Motor neuron (in vitro differentiated cells): ENCODE measurements at regions not wholly inside any gene's neighbourhood (a gene's known extent, or its start where the extent isn't known, plus 50 kb on each side); places are given as distances from the start of the nearest gene placed in this dataset.
A peak's percentile ranks its signal among the peaks of the same experiment; 100 is the strongest.

Source experiments
- ATAC-seq, 8 experiments: fragments of 200-7000 bp; cut with Tn5 transposase; replicated peaks in 6 of 8; 2 replicates each; pipeline ENCODE4 v1.8.0; 2021; ENCODE audit warnings: mild to moderate bottlenecking in 8 of 8, moderate library complexity in 8 of 8
- H3K27ac ChIP-seq, 2 donors: fragments of 250-450 bp; sonication (Bioruptor Pico); 2 replicates each; pipeline ENCODE4 v1.9.0; 2021; ENCODE audit warnings: antibody characterized with exemption in 2 of 2, mild to moderate bottlenecking in 2 of 2, moderate library complexity in 1 of 2
- H3K4me1 ChIP-seq, 2 donors: fragments of 250-450 bp; sonication (Bioruptor Pico); replicated peaks in 1 of 2; 2 replicates each; pipeline ENCODE4 v1.6.1; 2021; ENCODE audit warnings: antibody characterized with exemption in 2 of 2, mild to moderate bottlenecking in 2 of 2, moderate library complexity in 1 of 2
- H3K4me3 ChIP-seq, 5 donors: fragments of 250-450 bp; sonication (Bioruptor Pico); 2 replicates each; pipeline ENCODE4 v1.9.0; 2021; ENCODE audit warnings: antibody characterized with exemption in 5 of 5, mild to moderate bottlenecking in 5 of 5, moderate library complexity in 4 of 5
- WGBS, 10 experiments: fragments of 450-650 bp; shearing (Covaris generic); methylation state at CpG; one replicate each; pipeline ENCODE4 v1.0.0; 2022; 5-methylcytosine and 5-hydroxymethylcytosine counted together
- in situ Hi-C, 9 experiments: fragments of 400-800 bp; cut with MboI; loops; one replicate each; pipeline ENCODE4 v1.15.0; 2021; ENCODE audit warnings: low sequenced_read_pairs in 9 of 9, low pct_unique_long_range_greater_than_20kb in 2 of 9; ENCODE audit not compliant: unreplicated experiment in 9 of 9

DNA sequence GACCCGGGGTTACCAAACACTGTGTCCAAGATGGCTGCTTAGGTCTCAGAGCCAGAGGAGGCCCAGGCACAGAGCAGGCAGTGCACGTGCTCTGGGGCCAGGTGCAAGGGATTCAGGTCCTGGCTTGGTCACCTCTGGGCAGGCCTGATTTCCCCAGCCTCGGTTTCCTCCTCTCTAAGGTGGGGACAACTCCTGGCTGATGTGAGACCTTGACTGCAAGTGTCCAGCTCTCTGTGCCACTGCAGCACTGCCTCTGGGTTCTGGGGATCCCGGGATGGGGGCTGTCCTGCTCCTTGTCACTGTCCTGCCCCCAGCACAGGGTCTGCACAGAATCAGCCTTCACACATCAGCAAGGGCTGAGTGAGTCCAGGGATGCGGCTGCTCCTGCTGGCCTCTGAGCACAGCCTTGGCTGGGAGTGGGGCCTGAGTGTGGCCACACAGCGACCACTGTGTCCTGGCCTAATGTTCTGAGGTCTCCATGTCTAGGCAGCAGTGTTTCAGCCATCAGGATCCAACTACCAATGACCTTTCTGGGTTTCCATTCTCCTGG, 170.2 kb upstream of the HDAC4 start:
- H3K4me3 ChIP-seq = no peak overlapping the region
- no peaks in the 10 kb centered on the region for H3K4me1 ChIP-seq
- in situ Hi-C loops = no loop called here
- ATAC-seq = no peak
- WGBS, 10 experiments = 29 to 90% (median 60%) methylated on average over 1 to 2 of the region's 6 CpGs; no CpG with 5 or more reads in 6 of the 10 experiments
- no peak overlapping the region for H3K27ac ChIP-seq

DNA sequence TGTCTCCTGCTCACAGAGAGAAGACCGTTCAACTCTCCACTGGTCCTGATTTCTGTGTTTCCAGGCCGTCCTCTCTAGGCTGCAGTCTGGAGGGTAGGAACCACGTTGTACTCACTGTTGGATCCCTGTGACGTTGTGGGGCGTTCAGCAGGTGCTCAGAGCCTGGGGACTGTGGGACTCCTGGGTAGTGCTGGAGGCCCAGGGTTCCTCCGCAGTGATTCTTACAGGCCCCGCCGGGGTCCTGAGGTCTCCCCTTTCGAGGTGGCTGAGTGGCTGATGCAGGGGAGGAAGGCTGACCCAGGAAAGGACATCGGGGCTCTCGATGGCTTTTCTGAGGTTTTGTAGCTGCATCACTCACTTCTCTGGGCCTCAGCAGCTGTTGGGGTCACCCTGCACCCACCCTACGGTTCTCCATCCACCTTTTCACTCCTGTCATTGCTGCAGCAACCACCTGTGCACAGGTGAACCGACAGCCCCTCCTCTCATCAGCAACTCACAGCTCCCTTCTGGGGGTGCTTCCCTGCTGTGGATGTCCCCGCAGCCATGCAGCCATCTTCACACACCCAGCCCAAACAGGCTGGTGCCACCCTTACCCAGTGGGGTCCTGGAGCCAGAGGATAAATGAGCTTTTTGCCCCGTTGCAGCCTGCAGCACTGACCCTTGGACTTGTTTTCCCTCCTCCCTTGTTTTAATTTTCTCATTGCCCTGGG, 169.6 kb upstream of the HDAC4 start:
- no peak overlapping the region for H3K4me3 ChIP-seq
- WGBS, 10 experiments = 20 to 83% (median 63%) methylated on average over 1 to 9 of the region's 15 CpGs; no CpG with 5 or more reads in 3 of the 10 experiments
- H3K4me1 ChIP-seq = no peaks in the 10 kb centered on the region
- in situ Hi-C loops = no loop called here
- H3K27ac ChIP-seq = no peak overlapping the region
- ATAC-seq = no peak

DNA sequence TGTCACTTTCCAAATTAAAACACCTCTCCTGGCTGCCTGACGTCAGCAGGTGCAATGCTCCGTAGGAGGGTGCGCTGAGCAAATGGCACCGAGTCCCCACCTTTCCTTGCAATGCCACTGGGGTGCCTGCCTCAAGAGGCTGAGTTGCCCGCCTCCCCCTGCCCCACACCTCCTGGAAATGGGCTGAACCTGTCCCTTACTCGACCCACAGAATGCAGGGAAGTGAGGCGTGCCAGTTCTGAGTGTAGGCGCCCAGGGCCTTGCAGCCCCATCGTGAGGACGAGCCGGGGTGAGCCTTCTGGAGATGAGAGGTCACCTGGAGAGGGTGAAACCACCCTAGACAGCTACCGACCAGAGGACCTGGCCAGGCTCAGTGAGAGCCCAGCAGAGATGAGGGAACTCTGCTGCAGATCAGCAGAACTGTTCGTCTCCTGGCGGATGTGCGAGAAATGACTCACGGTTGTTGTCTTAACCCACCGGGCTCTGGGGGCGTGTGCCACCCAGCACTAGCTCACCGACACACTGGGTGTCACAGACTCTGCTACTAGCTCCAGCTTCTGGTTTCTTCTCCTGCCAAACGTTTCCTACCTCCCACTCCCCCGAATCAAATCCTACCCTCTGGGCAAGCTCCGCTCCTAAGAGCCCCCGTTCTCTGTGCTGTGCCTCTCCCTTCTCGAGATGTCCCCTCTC, 168.7 kb upstream of the HDAC4 start:
- H3K27ac ChIP-seq = no peak overlapping the region
- in situ Hi-C loops = no loop called here
- H3K4me1 ChIP-seq = peaks cover 0 to 4% of the 10 kb centered on the region in 2 donors
- ATAC-seq = no peak
- H3K4me3 ChIP-seq = no peak overlapping the region
- WGBS, 10 experiments = 37 to 100% (median 57%) methylated on average over 1 to 13 of the region's 24 CpGs; no CpG with 5 or more reads in 5 of the 10 experiments

DNA sequence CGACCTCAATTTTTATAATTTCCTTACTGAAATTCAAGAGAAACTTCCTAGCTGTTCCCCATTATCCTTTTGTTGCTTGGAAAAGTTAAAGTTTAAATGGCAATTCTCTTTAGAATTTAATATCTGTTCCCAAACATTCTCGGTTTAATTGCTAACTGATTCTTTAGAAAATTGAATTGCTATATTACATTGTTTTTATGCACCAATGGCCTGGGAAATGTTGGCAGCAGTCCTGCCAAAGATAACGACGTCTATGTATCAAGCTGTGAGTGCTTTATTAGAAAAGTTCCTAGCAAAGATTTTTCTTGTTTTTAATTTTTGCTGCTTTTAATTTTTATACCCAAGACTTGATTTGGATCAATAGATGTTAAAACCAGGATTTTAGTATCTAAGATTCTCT, 167.8 kb upstream of the HDAC4 start:
- no peak for ATAC-seq
- H3K27ac ChIP-seq = no peak overlapping the region
- H3K4me1 ChIP-seq = peaks cover 0 to 4% of the 10 kb centered on the region in 2 donors
- H3K4me3 ChIP-seq = no peak overlapping the region
- in situ Hi-C loops = no loop called here
- 0 to 93% (median 51%) methylated on average over 1 to 4 of the region's 4 CpGs for WGBS, 10 experiments

DNA sequence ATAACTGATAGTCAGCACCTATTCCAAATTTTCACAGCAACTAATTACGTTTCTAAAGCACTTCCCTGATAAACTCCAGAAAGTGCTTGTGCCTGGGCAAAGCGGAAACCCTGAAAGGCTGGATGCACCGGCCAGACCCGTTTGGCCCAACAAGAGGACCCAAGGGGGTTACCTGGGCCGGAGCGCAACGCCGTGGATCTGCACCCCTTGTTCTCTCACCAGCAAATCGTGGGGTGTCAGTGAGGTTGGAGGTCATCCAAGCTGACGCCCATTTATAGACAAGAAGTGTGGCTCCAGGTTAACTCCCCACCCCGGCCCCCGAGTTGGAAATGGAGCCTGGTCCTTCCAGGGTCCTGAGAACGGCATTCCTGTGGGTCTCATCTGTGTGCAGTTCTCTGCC, 167.0 kb upstream of the HDAC4 start:
- in situ Hi-C loops = no loop called here
- no peak overlapping the region for H3K4me3 ChIP-seq
- H3K4me1 ChIP-seq = peaks cover 0 to 4% of the 10 kb centered on the region in 2 donors
- 0 to 88% (median 74%) methylated on average over 1 to 7 of the region's 13 CpGs; no CpG with 5 or more reads in 3 of the 10 experiments for WGBS, 10 experiments
- ATAC-seq = no peak
- no peak overlapping the region for H3K27ac ChIP-seq

DNA sequence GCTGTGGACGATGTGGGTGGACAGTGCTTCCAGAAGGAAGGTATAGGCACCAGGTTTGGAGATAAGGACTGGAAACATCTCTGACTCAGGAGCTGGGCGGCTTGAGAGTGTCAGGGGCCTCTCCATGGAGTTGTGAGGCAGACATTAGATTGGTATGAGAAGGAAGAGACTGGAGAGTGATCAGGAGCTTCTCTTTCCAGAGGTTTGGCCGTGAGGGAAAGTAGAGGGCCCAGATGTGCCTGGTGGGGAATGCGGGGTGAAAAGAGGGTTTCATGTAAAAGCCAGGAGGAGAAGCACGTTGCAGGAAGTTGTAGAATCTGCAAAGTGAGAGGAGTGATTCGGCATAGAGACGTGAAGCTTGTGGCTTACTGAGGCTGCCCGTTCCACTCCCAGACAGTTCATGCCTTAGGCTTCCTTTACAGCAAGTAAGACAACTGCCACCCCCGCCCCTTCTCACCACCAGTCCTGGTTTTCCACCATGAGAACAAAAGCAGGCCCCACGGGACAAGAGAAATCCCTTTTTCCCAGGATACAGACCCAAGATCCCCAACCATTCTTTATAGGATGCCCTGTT, 166.3 kb upstream of the HDAC4 start:
- in situ Hi-C loops = no loop called here
- Histone ChIP-seq H3K4me3 (no peak overlapping the region), H3K27ac (no peak overlapping the region), H3K4me1 (peaks cover 0 to 4% of the 10 kb centered on the region in 2 donors)
- WGBS, 10 experiments = 0 to 100% (median 67%) methylated on average over 1 to 4 of the region's 10 CpGs; no CpG with 5 or more reads in 1 of the 10 experiments
- ATAC-seq = no peak

DNA sequence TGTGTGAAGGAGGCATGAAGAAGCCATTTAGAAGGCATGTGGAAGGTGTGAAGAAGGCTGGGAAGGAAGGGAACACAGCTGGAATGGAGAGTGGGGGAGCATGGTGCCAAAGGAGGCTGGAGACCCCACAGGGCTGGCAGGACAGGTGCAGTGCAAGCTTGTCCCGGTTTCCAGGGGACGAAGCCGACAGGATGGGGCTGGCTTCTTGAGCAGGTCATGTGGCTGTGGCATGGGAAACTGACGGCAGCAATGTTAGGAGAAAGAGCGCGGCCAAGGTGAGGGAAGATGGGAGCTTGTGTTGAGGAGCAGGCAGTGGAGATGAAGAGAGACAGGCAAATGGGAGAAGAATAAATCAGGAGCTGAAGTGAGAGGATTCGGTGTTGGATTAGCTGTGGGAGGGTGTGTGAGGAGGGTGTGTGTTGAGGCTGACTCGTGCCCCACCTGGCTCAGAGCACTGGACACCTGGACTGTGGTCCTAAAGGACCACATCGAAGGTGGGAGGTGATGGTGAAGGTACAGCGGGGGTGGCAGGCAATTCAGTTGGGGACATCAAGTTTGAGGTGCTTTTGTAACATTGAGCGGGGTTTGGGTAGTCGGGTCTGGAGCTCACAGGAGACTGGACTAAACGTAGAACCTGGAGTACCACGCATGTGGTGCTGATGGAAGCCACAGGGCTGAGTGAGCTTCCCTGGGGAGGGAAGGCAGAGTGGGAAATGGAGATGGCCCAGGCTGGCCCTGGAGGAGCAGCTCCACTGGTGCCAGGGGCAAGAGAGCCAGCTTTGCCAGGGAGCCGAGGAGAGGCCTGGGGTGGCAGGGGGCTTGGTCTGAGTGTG, 165.6 kb upstream of the HDAC4 start:
- H3K27ac ChIP-seq = no peak overlapping the region
- H3K4me3 ChIP-seq = no peak overlapping the region
- H3K4me1 ChIP-seq = peaks cover 0 to 4% of the 10 kb centered on the region in 2 donors
- in situ Hi-C loops = no loop called here
- no peak for ATAC-seq
- 51 to 100% (median 85%) methylated on average over 3 to 10 of the region's 15 CpGs; no CpG with 5 or more reads in 1 of the 10 experiments for WGBS, 10 experiments

DNA sequence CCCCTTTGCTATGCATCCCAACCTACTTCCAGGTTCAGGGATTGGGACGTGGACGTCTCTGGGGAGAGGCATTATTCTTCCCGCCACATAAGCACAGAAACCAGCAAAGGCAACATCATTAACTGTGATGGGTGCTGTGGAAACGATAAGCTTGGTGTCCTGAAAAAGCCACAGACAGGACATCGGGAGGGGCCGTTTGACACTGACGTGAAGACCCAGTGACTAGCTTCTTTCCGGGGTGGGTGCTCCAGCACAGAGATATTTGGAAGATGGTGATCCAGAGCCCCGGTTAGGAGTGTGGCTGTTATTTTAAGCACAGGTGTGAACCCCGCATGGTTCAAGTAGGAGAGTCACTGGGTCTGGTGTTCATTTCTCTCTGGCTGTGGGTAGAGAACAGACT, 163.8 kb upstream of the HDAC4 start:
- H3K4me3 ChIP-seq = no peak overlapping the region
- 40 to 100% (median 81%) methylated on average over 2 to 7 of the region's 10 CpGs; no CpG with 5 or more reads in 2 of the 10 experiments for WGBS, 10 experiments
- in situ Hi-C loops = no loop called here
- ATAC-seq = no peak
- no peak overlapping the region for H3K27ac ChIP-seq
- H3K4me1 ChIP-seq = peaks cover 0 to 4% of the 10 kb centered on the region in 2 donors

DNA sequence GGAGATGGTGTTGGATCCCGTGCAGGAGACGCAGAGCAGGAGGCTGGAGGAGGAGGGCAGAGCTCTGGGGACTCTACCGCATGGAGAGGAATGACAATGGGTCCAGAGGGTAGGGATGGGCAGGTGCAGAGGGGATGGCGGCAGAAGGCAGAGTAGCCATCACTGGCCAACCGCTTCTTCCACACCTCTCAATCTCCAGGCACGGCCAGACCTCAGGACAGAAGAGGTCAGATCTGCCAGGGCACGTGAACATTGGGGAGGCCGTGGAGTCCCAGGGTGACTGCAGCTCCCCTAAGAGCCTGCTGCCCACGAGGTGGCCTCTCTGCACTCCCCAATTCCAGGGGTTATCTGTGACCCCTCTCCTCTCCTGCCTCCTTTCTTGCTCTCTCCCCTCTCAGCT, 162.7 kb upstream of the HDAC4 start:
- WGBS, 10 experiments = 20 to 97% (median 80%) methylated on average over 1 to 4 of the region's 9 CpGs; no CpG with 5 or more reads in 5 of the 10 experiments
- ATAC-seq = no peak

DNA sequence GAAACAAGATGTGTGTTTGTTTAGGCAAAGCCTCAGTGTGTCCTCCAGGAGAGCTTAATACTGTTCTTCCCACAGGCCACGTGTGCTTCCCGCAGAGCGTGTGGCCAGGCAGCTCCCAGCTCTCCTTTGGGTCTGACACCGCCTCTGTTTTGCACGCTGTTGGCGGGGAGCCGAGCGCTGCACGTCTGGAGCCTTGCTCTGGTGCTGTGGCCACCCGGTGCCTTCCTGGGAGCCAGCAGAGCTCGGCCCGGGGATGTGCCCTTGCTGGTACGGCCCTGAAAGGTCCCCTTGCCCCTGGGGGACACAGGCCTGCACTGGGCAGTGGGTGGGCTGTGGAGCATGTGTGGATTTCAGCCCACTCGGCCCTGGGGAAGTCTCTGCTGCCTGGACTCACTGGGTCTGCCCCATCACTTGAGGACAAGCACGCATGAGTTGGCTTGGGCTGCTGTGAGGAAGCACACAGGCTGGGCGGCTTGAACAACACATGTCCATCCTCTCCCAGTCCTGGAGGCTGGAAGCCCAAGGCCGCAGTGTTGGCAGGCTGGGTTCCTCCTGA, 160.7 kb upstream of the HDAC4 start:
- Histone ChIP-seq H3K4me3 (no peak overlapping the region), H3K27ac (no peak overlapping the region), H3K4me1 (peaks cover 4 to 12% of the 10 kb centered on the region in 2 donors)
- peak in 3 of 8 experiments; percentile 100 for ATAC-seq
- 0 to 88% (median 43%) methylated on average over 1 to 6 of the region's 17 CpGs; no CpG with 5 or more reads in 6 of the 10 experiments for WGBS, 10 experiments
- in situ Hi-C loops = no loop called here

More for the DNA sequence above, 162.7 kb upstream of the HDAC4 start:
- in situ Hi-C loops = no loop called here
- peaks cover 0 to 4% of the 10 kb centered on the region in 2 donors for H3K4me1 ChIP-seq
- H3K27ac ChIP-seq = no peak overlapping the region
- no peak overlapping the region for H3K4me3 ChIP-seq

DNA sequence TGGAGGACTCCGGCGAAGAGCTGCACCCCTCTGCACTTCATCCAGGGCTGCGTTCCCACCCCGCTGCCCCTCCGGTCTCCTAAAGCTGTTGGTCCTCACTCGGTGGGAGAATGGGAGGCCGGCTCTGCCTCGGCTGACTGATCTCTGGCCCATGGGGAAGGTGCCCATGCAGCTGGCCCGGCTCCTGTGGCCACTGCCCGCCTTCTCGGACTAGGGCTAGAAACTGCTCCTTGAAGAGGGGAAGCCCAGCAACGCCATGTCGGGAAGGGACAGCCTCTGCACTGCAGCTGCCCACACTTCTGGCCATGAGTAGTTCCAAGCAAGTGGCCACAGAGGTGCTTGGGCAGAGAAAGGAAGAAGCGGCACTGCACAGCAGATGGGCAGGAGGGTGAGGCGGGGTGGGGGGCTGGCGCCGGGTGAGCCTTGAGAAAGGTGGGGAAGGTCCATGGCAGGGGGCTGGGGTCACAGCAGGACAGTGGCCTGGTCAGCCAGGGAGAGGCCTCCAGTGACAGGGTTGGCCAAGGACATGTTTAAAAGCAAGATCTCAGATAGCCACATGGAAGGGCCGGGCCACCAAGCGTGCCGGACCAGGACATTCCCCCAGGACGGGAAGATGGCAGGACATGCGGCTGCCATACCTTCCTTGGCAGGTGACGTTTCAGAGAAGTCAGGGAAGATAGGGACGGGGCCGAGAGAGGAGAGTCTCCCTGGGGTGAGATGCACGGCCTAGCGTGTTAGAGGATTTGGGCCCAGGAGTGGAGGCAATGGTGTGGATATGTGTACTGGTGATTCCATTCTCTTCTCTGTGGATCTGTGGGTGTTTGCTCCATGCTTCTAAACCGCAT, 158.8 kb upstream of the HDAC4 start:
- 20 to 100% (median 80%) methylated on average over 1 to 6 of the region's 28 CpGs; no CpG with 5 or more reads in 1 of the 10 experiments for WGBS, 10 experiments
- in situ Hi-C loops = no loop called here
- no peak for ATAC-seq
- Histone ChIP-seq H3K27ac (no peak overlapping the region), H3K4me3 (no peak overlapping the region), H3K4me1 (peaks cover 1 to 12% of the 10 kb centered on the region in 2 donors)
